ENCODE measurements at regions not wholly inside any gene's neighbourhood (a gene's known extent, or its start where the extent isn't known, plus 50 kb on each side); places are given as distances from the start of the nearest gene placed in this dataset.

- Histone ChIP-seq H3K27me3 (ENCODE audit: control insufficient read depth, insufficient read depth, low read length) (no peaks in the 10 kb centered on the region), H3K36me3 (replicated peaks; ENCODE audit: control insufficient read depth, insufficient read depth, low read length) (no peaks in the 10 kb centered on the region), H3K4me3 (ENCODE audit: insufficient read depth, low read depth, low read length) (no peak overlapping the region)
- DNase-seq, result no peak
Observed at GRCh38 chr3:146818866-146819265, 213.7 kb upstream of the PLSCR5 start.

GRCh38 chr3:146818301-146818700, 213.2 kb upstream of the PLSCR5 start:
- no peak overlapping the region for H3K4me3 ChIP-seq (ENCODE audit: insufficient read depth, low read depth, low read length)
- no peaks in the 10 kb centered on the region for H3K36me3 ChIP-seq (replicated peaks; ENCODE audit: control insufficient read depth, insufficient read depth, low read length)
- DNase-seq, result no peak
- no peaks in the 10 kb centered on the region for H3K27me3 ChIP-seq (ENCODE audit: control insufficient read depth, insufficient read depth, low read length)

- Histone ChIP-seq H3K36me3 (replicated peaks; ENCODE audit: control insufficient read depth, insufficient read depth, low read length) (no peaks in the 10 kb centered on the region), H3K4me3 (ENCODE audit: insufficient read depth, low read depth, low read length) (no peak overlapping the region), H3K27me3 (ENCODE audit: control insufficient read depth, insufficient read depth, low read length) (no peaks in the 10 kb centered on the region)
- DNase-seq, result no peak
Observed at GRCh38 chr3:146817704-146818103, 212.6 kb upstream of the PLSCR5 start.

- H3K36me3 ChIP-seq (replicated peaks; ENCODE audit: control insufficient read depth, insufficient read depth, low read length), result no peaks in the 10 kb centered on the region
- no peak overlapping the region for H3K4me3 ChIP-seq (ENCODE audit: insufficient read depth, low read depth, low read length)
- no peak for DNase-seq
- H3K27me3 ChIP-seq (ENCODE audit: control insufficient read depth, insufficient read depth, low read length), result no peaks in the 10 kb centered on the region
Observed at GRCh38 chr3:146814601-146815315, 209.6 kb upstream of the PLSCR5 start.

GRCh38 chr3:146813496-146813895, 208.3 kb upstream of the PLSCR5 start:
- DNase-seq, result no peak
- H3K27me3 ChIP-seq (ENCODE audit: control insufficient read depth, insufficient read depth, low read length), result no peaks in the 10 kb centered on the region
- H3K36me3 ChIP-seq (replicated peaks; ENCODE audit: control insufficient read depth, insufficient read depth, low read length), result no peaks in the 10 kb centered on the region
- H3K4me3 ChIP-seq (ENCODE audit: insufficient read depth, low read depth, low read length), result no peak overlapping the region

- no peaks in the 10 kb centered on the region for H3K27me3 ChIP-seq (ENCODE audit: control insufficient read depth, insufficient read depth, low read length)
- no peak for DNase-seq
- H3K36me3 ChIP-seq (replicated peaks; ENCODE audit: control insufficient read depth, insufficient read depth, low read length), result no peaks in the 10 kb centered on the region
- H3K4me3 ChIP-seq (ENCODE audit: insufficient read depth, low read depth, low read length), result no peak overlapping the region
Observed at GRCh38 chr3:146803745-146804144, 198.6 kb upstream of the PLSCR5 start.

GRCh38 chr3:146801492-146801891, 196.3 kb upstream of the PLSCR5 start:
- Histone ChIP-seq H3K27me3 (ENCODE audit: control insufficient read depth, insufficient read depth, low read length) (no peaks in the 10 kb centered on the region), H3K4me3 (ENCODE audit: insufficient read depth, low read depth, low read length) (no peak overlapping the region), H3K36me3 (replicated peaks; ENCODE audit: control insufficient read depth, insufficient read depth, low read length) (no peaks in the 10 kb centered on the region)
- no peak for DNase-seq

GRCh38 chr3:146800484-146800883, 195.3 kb upstream of the PLSCR5 start:
- H3K27me3 ChIP-seq (ENCODE audit: control insufficient read depth, insufficient read depth, low read length), result no peaks in the 10 kb centered on the region

GRCh38 chr3:146796078-146796477, 190.9 kb upstream of the PLSCR5 start:
- no peak for DNase-seq
- H3K4me3 ChIP-seq (ENCODE audit: insufficient read depth, low read depth, low read length), result no peak overlapping the region

More at GRCh38 chr3:146800484-146800883, 195.3 kb upstream of the PLSCR5 start:
- Histone ChIP-seq H3K4me3 (ENCODE audit: insufficient read depth, low read depth, low read length) (no peak overlapping the region), H3K36me3 (replicated peaks; ENCODE audit: control insufficient read depth, insufficient read depth, low read length) (no peaks in the 10 kb centered on the region)
- no peak for DNase-seq

GRCh38 chr3:146783446-146783845, 178.3 kb upstream of the PLSCR5 start:
- DNase-seq, result no peak
- no peaks in the 10 kb centered on the region for H3K36me3 ChIP-seq (replicated peaks; ENCODE audit: control insufficient read depth, insufficient read depth, low read length)

More at GRCh38 chr3:146796078-146796477, 190.9 kb upstream of the PLSCR5 start:
- H3K36me3 ChIP-seq (replicated peaks; ENCODE audit: control insufficient read depth, insufficient read depth, low read length), result no peaks in the 10 kb centered on the region
- H3K27me3 ChIP-seq (ENCODE audit: control insufficient read depth, insufficient read depth, low read length), result no peaks in the 10 kb centered on the region

GRCh38 chr3:146781606-146782005, 176.5 kb upstream of the PLSCR5 start:
- no peak for DNase-seq

More at GRCh38 chr3:146783446-146783845, 178.3 kb upstream of the PLSCR5 start:
- Histone ChIP-seq H3K4me3 (ENCODE audit: insufficient read depth, low read depth, low read length) (no peak overlapping the region), H3K27me3 (ENCODE audit: control insufficient read depth, insufficient read depth, low read length) (peaks cover 6% of the 10 kb centered on the region)

GRCh38 chr3:146781059-146781458, 175.9 kb upstream of the PLSCR5 start:
- Histone ChIP-seq H3K4me3 (ENCODE audit: insufficient read depth, low read depth, low read length) (no peak overlapping the region), H3K27me3 (ENCODE audit: control insufficient read depth, insufficient read depth, low read length) (peaks cover 6% of the 10 kb centered on the region), H3K36me3 (replicated peaks; ENCODE audit: control insufficient read depth, insufficient read depth, low read length) (no peaks in the 10 kb centered on the region)
- DNase-seq, result peak; percentile 39

More at GRCh38 chr3:146781606-146782005, 176.5 kb upstream of the PLSCR5 start:
- H3K4me3 ChIP-seq (ENCODE audit: insufficient read depth, low read depth, low read length), result no peak overlapping the region
- no peaks in the 10 kb centered on the region for H3K36me3 ChIP-seq (replicated peaks; ENCODE audit: control insufficient read depth, insufficient read depth, low read length)
- peaks cover 6% of the 10 kb centered on the region for H3K27me3 ChIP-seq (ENCODE audit: control insufficient read depth, insufficient read depth, low read length)

- H3K36me3 ChIP-seq (replicated peaks; ENCODE audit: control insufficient read depth, insufficient read depth, low read length), result no peaks in the 10 kb centered on the region
- H3K27me3 ChIP-seq (ENCODE audit: control insufficient read depth, insufficient read depth, low read length), result peaks cover 6% of the 10 kb centered on the region
- DNase-seq, result no peak
- no peak overlapping the region for H3K4me3 ChIP-seq (ENCODE audit: insufficient read depth, low read depth, low read length)
Observed at GRCh38 chr3:146780251-146780650, 175.1 kb upstream of the PLSCR5 start.

- no peak for DNase-seq
- H3K36me3 ChIP-seq (replicated peaks; ENCODE audit: control insufficient read depth, insufficient read depth, low read length), result no peaks in the 10 kb centered on the region
- no peak overlapping the region for H3K4me3 ChIP-seq (ENCODE audit: insufficient read depth, low read depth, low read length)
- H3K27me3 ChIP-seq (ENCODE audit: control insufficient read depth, insufficient read depth, low read length), result peaks cover 6% of the 10 kb centered on the region
Observed at GRCh38 chr3:146777941-146778340, 172.8 kb upstream of the PLSCR5 start.

- DNase-seq, result no peak
- no peaks in the 10 kb centered on the region for H3K36me3 ChIP-seq (replicated peaks; ENCODE audit: control insufficient read depth, insufficient read depth, low read length)
- H3K4me3 ChIP-seq (ENCODE audit: insufficient read depth, low read depth, low read length), result no peak overlapping the region
- no peaks in the 10 kb centered on the region for H3K27me3 ChIP-seq (ENCODE audit: control insufficient read depth, insufficient read depth, low read length)
Observed at GRCh38 chr3:146772211-146772743, 167.1 kb upstream of the PLSCR5 start.

Data from H7 (cell line).